ENCODE measurements at regions not wholly inside any gene's neighbourhood (a gene's known extent, or its start where the extent isn't known, plus 50 kb on each side); places are given as distances from the start of the nearest gene placed in this dataset.
"Not testable (repeated sequence)": the region's sequence is repeated elsewhere in the genome, so short reads cannot be mapped to it uniquely, and the experiment has no call there.

- Histone ChIP-seq H3F3A (ENCODE audit: insufficient read depth, low read length) (no peaks in the 10 kb centered on the region), H4K20me1 (ENCODE audit: insufficient read depth, low read length) (no peaks in the 10 kb centered on the region), H3K4me1 (ENCODE audit: insufficient read depth, low read length, severe bottlenecking) (no peaks in the 10 kb centered on the region), H2AFZ (ENCODE audit: low read length) (no peak overlapping the region), H3K9ac (ENCODE audit: low read length) (no peak overlapping the region), H3K27me3 (ENCODE audit: insufficient read depth, low read length) (no peaks in the 10 kb centered on the region), H3K9me2 (ENCODE audit: low read depth, low read length) (no peaks in the 10 kb centered on the region), H3K27ac (ENCODE audit: low read depth, low read length, poor library complexity, severe bottlenecking) (no peak overlapping the region), H3K4me2 (ENCODE audit: low read length) (no peak overlapping the region), H3K79me2 (ENCODE audit: insufficient read depth, low read length) (no peaks in the 10 kb centered on the region), H3K9me3 (ENCODE audit: low read length) (no peaks in the 10 kb centered on the region), H3K4me3 (ENCODE audit: low read depth, low read length, poor library complexity, severe bottlenecking) (no peak overlapping the region), H3K36me3 (ENCODE audit: insufficient read depth, low read length) (no peaks in the 10 kb centered on the region)
- no peak for TF ChIP-seq EZH2 (IDR thresholded peaks at IDR 0.05; ENCODE audit: borderline replicate concordance, low read length)
- TF ChIP-seq, protein P1, sequence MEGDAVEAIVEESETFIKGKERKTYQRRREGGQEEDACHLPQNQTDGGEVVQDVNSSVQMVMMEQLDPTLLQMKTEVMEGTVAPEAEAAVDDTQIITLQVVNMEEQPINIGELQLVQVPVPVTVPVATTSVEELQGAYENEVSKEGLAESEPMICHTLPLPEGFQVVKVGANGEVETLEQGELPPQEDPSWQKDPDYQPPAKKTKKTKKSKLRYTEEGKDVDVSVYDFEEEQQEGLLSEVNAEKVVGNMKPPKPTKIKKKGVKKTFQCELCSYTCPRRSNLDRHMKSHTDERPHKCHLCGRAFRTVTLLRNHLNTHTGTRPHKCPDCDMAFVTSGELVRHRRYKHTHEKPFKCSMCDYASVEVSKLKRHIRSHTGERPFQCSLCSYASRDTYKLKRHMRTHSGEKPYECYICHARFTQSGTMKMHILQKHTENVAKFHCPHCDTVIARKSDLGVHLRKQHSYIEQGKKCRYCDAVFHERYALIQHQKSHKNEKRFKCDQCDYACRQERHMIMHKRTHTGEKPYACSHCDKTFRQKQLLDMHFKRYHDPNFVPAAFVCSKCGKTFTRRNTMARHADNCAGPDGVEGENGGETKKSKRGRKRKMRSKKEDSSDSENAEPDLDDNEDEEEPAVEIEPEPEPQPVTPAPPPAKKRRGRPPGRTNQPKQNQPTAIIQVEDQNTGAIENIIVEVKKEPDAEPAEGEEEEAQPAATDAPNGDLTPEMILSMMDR (IDR thresholded peaks at IDR 0.05; ENCODE audit: low read length) = no peak
These were observed 129.8 kb upstream of the ZNF366 start for GRCh38 chr5:72637058-72637457.

- not testable (repeated sequence) for H3K36me3 ChIP-seq (ENCODE audit: insufficient read depth, low read length); H3K4me1 ChIP-seq (ENCODE audit: insufficient read depth, low read length, severe bottlenecking); H3K79me2 ChIP-seq (ENCODE audit: insufficient read depth, low read length); H3F3A ChIP-seq (ENCODE audit: insufficient read depth, low read length); H3K4me3 ChIP-seq (ENCODE audit: low read depth, low read length, poor library complexity, severe bottlenecking); H3K9ac ChIP-seq (ENCODE audit: low read length); H3K27ac ChIP-seq (ENCODE audit: low read depth, low read length, poor library complexity, severe bottlenecking); H3K4me2 ChIP-seq (ENCODE audit: low read length); H4K20me1 ChIP-seq (ENCODE audit: insufficient read depth, low read length); H2AFZ ChIP-seq (ENCODE audit: low read length); H3K9me2 ChIP-seq (ENCODE audit: low read depth, low read length); H3K9me3 ChIP-seq (ENCODE audit: low read length); H3K27me3 ChIP-seq (ENCODE audit: insufficient read depth, low read length)
These were observed 129.4 kb upstream of the ZNF366 start for GRCh38 chr5:72636565-72636964.

DNA sequence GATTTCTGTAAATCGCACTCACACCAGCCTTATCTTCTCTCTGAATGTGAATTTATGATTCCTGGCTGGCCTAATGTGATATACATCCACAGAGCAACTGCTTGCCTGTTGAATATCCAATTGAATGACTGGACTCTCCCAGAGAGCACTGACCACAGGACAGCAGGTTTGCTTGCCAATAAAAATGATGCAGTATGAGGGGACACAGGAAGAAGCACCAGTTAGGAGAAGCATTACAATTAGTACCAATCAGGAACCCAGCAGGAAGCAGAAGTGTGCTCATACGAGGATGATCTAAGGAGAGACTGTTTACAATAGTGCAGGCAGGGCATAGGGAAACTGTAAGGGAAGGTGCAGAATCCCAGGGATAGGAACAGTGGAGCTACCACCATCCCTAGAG lies 127.2 kb upstream of the ZNF366 start:
- H3K9me2 ChIP-seq (ENCODE audit: low read depth, low read length) = no peaks in the 10 kb centered on the region
- H4K20me1 ChIP-seq (ENCODE audit: insufficient read depth, low read length) = no peaks in the 10 kb centered on the region
- TF ChIP-seq EZH2 (IDR thresholded peaks at IDR 0.05; ENCODE audit: borderline replicate concordance, low read length) = no peak
- TF ChIP-seq, protein P1 (IDR thresholded peaks at IDR 0.05; ENCODE audit: low read length) = no peak
- no peak overlapping the region for H3K4me3 ChIP-seq (ENCODE audit: low read depth, low read length, poor library complexity, severe bottlenecking)
- no peak overlapping the region for H3K9ac ChIP-seq (ENCODE audit: low read length)
- no peaks in the 10 kb centered on the region for H3K36me3 ChIP-seq (ENCODE audit: insufficient read depth, low read length)
- H3K9me3 ChIP-seq (ENCODE audit: low read length) = no peaks in the 10 kb centered on the region
- H3K27me3 ChIP-seq (ENCODE audit: insufficient read depth, low read length) = no peaks in the 10 kb centered on the region
- no peak overlapping the region for H2AFZ ChIP-seq (ENCODE audit: low read length)
- no peaks in the 10 kb centered on the region for H3K4me1 ChIP-seq (ENCODE audit: insufficient read depth, low read length, severe bottlenecking)
- H3K27ac ChIP-seq (ENCODE audit: low read depth, low read length, poor library complexity, severe bottlenecking) = no peak overlapping the region
- H3F3A ChIP-seq (ENCODE audit: insufficient read depth, low read length) = no peaks in the 10 kb centered on the region
- no peaks in the 10 kb centered on the region for H3K79me2 ChIP-seq (ENCODE audit: insufficient read depth, low read length)
- no peak overlapping the region for H3K4me2 ChIP-seq (ENCODE audit: low read length)

DNA sequence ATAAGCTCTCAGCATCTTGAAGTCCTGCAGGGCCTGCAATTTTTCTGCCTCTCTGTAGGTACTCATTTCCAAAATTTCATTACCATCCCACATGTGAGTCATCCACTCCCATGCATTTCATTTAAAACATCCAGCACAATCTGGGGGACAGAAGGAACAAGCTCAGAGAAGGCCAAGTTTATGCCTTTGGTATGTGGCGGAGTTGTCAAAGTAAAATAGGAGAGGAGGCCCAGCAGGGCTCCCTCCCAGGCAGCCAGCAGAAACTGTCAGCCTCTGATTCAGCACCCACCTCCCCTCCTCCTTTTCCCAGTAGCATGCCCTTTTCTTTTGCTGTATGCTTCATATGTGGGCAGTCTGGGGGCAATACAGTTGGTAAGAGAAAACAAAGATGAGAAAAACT lies 126.4 kb upstream of the ZNF366 start:
- no peak overlapping the region for H3K4me3 ChIP-seq (ENCODE audit: low read depth, low read length, poor library complexity, severe bottlenecking)
- H3K4me1 ChIP-seq (ENCODE audit: insufficient read depth, low read length, severe bottlenecking) = no peaks in the 10 kb centered on the region
- H4K20me1 ChIP-seq (ENCODE audit: insufficient read depth, low read length) = no peaks in the 10 kb centered on the region
- H3K27ac ChIP-seq (ENCODE audit: low read depth, low read length, poor library complexity, severe bottlenecking) = no peak overlapping the region
- H2AFZ ChIP-seq (ENCODE audit: low read length) = no peak overlapping the region
- H3K4me2 ChIP-seq (ENCODE audit: low read length) = no peak overlapping the region
- H3K9me2 ChIP-seq (ENCODE audit: low read depth, low read length) = no peaks in the 10 kb centered on the region
- H3K79me2 ChIP-seq (ENCODE audit: insufficient read depth, low read length) = no peaks in the 10 kb centered on the region
- H3K9ac ChIP-seq (ENCODE audit: low read length) = no peak overlapping the region
- H3K9me3 ChIP-seq (ENCODE audit: low read length) = no peaks in the 10 kb centered on the region
- H3K36me3 ChIP-seq (ENCODE audit: insufficient read depth, low read length) = no peaks in the 10 kb centered on the region
- TF ChIP-seq EZH2 (IDR thresholded peaks at IDR 0.05; ENCODE audit: borderline replicate concordance, low read length) = no peak
- TF ChIP-seq, protein P1 (IDR thresholded peaks at IDR 0.05; ENCODE audit: low read length) = no peak
- H3F3A ChIP-seq (ENCODE audit: insufficient read depth, low read length) = no peaks in the 10 kb centered on the region
- no peaks in the 10 kb centered on the region for H3K27me3 ChIP-seq (ENCODE audit: insufficient read depth, low read length)

All from OCI-LY1 (cell line).